GM12891 (cell line): ENCODE measurements at regions not wholly inside any gene's neighbourhood (a gene's known extent, or its start where the extent isn't known, plus 50 kb on each side); places are given as distances from the start of the nearest gene placed in this dataset.

Experiments used
- POLR2A ChIP-seq: IDR thresholded peaks from 2 replicates; pipeline ENCODE4 v1.6.1; 2011; ENCODE audit warnings: low read depth, low read length, control low read depth
- POLR2AphosphoS5 ChIP-seq: IDR thresholded peaks from 2 replicates; pipeline ENCODE4 v1.6.1; 2011; ENCODE audit warnings: low read depth, low read length, control low read depth
- POU2F2 ChIP-seq: IDR thresholded peaks from 2 replicates; pipeline ENCODE4 v1.6.1; 2011; ENCODE audit warnings: low read depth, mild to moderate bottlenecking, control low read depth, low read length, moderate library complexity
- SPI1 ChIP-seq: IDR thresholded peaks from 2 replicates; pipeline ENCODE4 v1.6.1; 2011; ENCODE audit warnings: low read depth, low read length, control low read depth
- TAF1 ChIP-seq: IDR thresholded peaks from 2 replicates; pipeline ENCODE4 v1.6.1; 2011; ENCODE audit warnings: low read depth, low read length, control low read depth

- no peak for TF ChIP-seq POLR2A
- no peak for TF ChIP-seq POLR2AphosphoS5
- no peak for TF ChIP-seq TAF1
- no peak for TF ChIP-seq SPI1
- no peak for TF ChIP-seq POU2F2
These were observed 136.9 kb upstream of the SPOPL start for GRCh38 chr2:138364554-138365162.
